SU-DHL-6 (cell line): ENCODE measurements at regions not wholly inside any gene's neighbourhood (a gene's known extent, or its start where the extent isn't known, plus 50 kb on each side); places are given as distances from the start of the nearest gene placed in this dataset.

Experiments used
- CTCF ChIP-seq: fragments of 200-600 bp; sonication (generic); IDR thresholded peaks from one replicate; pipeline ENCODE4 v1.5.1; 2017; ENCODE audit warnings: antibody characterized with exemption, mild to moderate bottlenecking, low read length, moderate library complexity; ENCODE audit not compliant: insufficient read depth, poor library complexity, severe bottlenecking
- EZH2phosphoT487 ChIP-seq: fragments of 200-600 bp; sonication (generic), shearing (Covaris generic); conservative IDR thresholded peaks from 2 replicates; pipeline ENCODE4 v1.6.1; 2018; ENCODE audit warnings: mild to moderate bottlenecking, antibody characterized with exemption, low read length, moderate library complexity, mixed read lengths

GRCh38 chr13:97855570-97856303, 97.7 kb upstream of the IPO5 start:
- TF ChIP-seq CTCF = peak; percentile 45
- no peak for TF ChIP-seq EZH2phosphoT487
